ENCODE measurements at regions not wholly inside any gene's neighbourhood (a gene's known extent, or its start where the extent isn't known, plus 50 kb on each side); places are given as distances from the start of the nearest gene placed in this dataset.
"Not testable (repeated sequence)": the region's sequence is repeated elsewhere in the genome, so short reads cannot be mapped to it uniquely, and the experiment has no call there.

- no peak for DNase-seq
Measured at GRCh38 chr2:59191781-59192180, 950.7 kb upstream of the FANCL start.

- DNase-seq: no peak
Measured at GRCh38 chr2:59190518-59190917, 949.4 kb upstream of the FANCL start.

- no peak for DNase-seq
Measured at GRCh38 chr2:59184276-59185020, 943.3 kb upstream of the FANCL start.

GRCh38 chr2:59183070-59183469 is 941.9 kb upstream of the FANCL start:
- DNase-seq: no peak

- no peak for DNase-seq
Measured at GRCh38 chr2:59182249-59182648, 941.1 kb upstream of the FANCL start.

- no peak for DNase-seq
Measured at GRCh38 chr2:59181347-59181746, 940.2 kb upstream of the FANCL start.

GRCh38 chr2:59180621-59181020 is 939.5 kb upstream of the FANCL start:
- DNase-seq: no peak

GRCh38 chr2:59180111-59180510 is 939.0 kb upstream of the FANCL start:
- DNase-seq: no peak

GRCh38 chr2:59177748-59178147 is 936.6 kb upstream of the FANCL start:
- DNase-seq: no peak

GRCh38 chr2:59176737-59177136 is 935.6 kb upstream of the FANCL start:
- no peak for DNase-seq

- DNase-seq: no peak
Measured at GRCh38 chr2:59174536-59175243, 933.6 kb upstream of the FANCL start.

- no peak for DNase-seq
Measured at GRCh38 chr2:59173325-59173724, 932.2 kb upstream of the FANCL start.

GRCh38 chr2:59171019-59171418 is 929.9 kb upstream of the FANCL start:
- no peak for DNase-seq

GRCh38 chr2:59168766-59169165 is 927.6 kb upstream of the FANCL start:
- DNase-seq: no peak

GRCh38 chr2:59167514-59167913 is 926.4 kb upstream of the FANCL start:
- no peak for DNase-seq

- not testable (repeated sequence) for DNase-seq
Measured at GRCh38 chr2:59157908-59158307, 916.8 kb upstream of the FANCL start.

- no peak for DNase-seq
Measured at GRCh38 chr2:59151805-59152204, 910.7 kb upstream of the FANCL start.

- no peak for DNase-seq
Measured at GRCh38 chr2:59150217-59150849, 909.2 kb upstream of the FANCL start.

GRCh38 chr2:59149271-59149670 is 908.1 kb upstream of the FANCL start:
- DNase-seq: no peak

- DNase-seq: no peak
Measured at GRCh38 chr2:59112258-59112657, 871.1 kb upstream of the FANCL start.

GRCh38 chr2:59096973-59097372 is 855.8 kb upstream of the FANCL start:
- DNase-seq: no peak

GRCh38 chr2:59093571-59093970 is 852.4 kb upstream of the FANCL start:
- DNase-seq: no peak

GRCh38 chr2:59084326-59084725 is 843.2 kb upstream of the FANCL start:
- no peak for DNase-seq
